GM18511 (cell line): ENCODE measurements at regions not wholly inside any gene's neighbourhood (a gene's known extent, or its start where the extent isn't known, plus 50 kb on each side); places are given as distances from the start of the nearest gene placed in this dataset.

ENCODE experiments used
- ATAC-seq: cut with Tn5 transposase; IDR thresholded peaks from one replicate; pipeline ENCODE4 v1.9.1; 2021; ENCODE audit warnings: mild to moderate bottlenecking, moderate library complexity; ENCODE audit not compliant: unreplicated experiment

GRCh38 chr4:111979921-111980320 is 165.3 kb upstream of the FAM241A start:
- ATAC-seq = no peak

GRCh38 chr4:111982089-111982488 is 163.2 kb upstream of the FAM241A start:
- ATAC-seq = no peak

GRCh38 chr4:111984169-111984819 is 161.0 kb upstream of the FAM241A start:
- no peak for ATAC-seq

GRCh38 chr4:111985426-111985825 is 159.8 kb upstream of the FAM241A start:
- ATAC-seq = no peak

- ATAC-seq = no peak
Measured at GRCh38 chr4:111986095-111986494, 159.2 kb upstream of the FAM241A start.

GRCh38 chr4:111988514-111988913 is 156.7 kb upstream of the FAM241A start:
- no peak for ATAC-seq

- ATAC-seq = no peak
Measured at GRCh38 chr4:111989817-111990216, 155.4 kb upstream of the FAM241A start.

- peak; percentile 95 for ATAC-seq
Measured at GRCh38 chr4:111991163-111991562, 154.1 kb upstream of the FAM241A start.

GRCh38 chr4:111991797-111992196 is 153.5 kb upstream of the FAM241A start:
- ATAC-seq = peak; percentile 46

GRCh38 chr4:111992351-111993168 is 152.7 kb upstream of the FAM241A start:
- ATAC-seq = no peak

GRCh38 chr4:111994392-111994791 is 150.9 kb upstream of the FAM241A start:
- ATAC-seq = no peak

GRCh38 chr4:111997785-111998184 is 147.5 kb upstream of the FAM241A start:
- ATAC-seq = no peak

GRCh38 chr4:111999801-112000200 is 145.5 kb upstream of the FAM241A start:
- ATAC-seq = no peak

GRCh38 chr4:112001041-112001440 is 144.2 kb upstream of the FAM241A start:
- no peak for ATAC-seq

- ATAC-seq = no peak
Measured at GRCh38 chr4:112002248-112002661, 143.0 kb upstream of the FAM241A start.

- no peak for ATAC-seq
Measured at GRCh38 chr4:112003231-112003907, 141.9 kb upstream of the FAM241A start.

- ATAC-seq = no peak
Measured at GRCh38 chr4:112005027-112005426, 140.2 kb upstream of the FAM241A start.

- no peak for ATAC-seq
Measured at GRCh38 chr4:112007391-112007790, 137.9 kb upstream of the FAM241A start.

GRCh38 chr4:112015960-112016359 is 129.3 kb upstream of the FAM241A start:
- ATAC-seq = no peak

GRCh38 chr4:112023402-112023950 is 121.8 kb upstream of the FAM241A start:
- no peak for ATAC-seq

- no peak for ATAC-seq
Measured at GRCh38 chr4:112026058-112026457, 119.2 kb upstream of the FAM241A start.
